ENCODE measurements at regions not wholly inside any gene's neighbourhood (a gene's known extent, or its start where the extent isn't known, plus 50 kb on each side); places are given as distances from the start of the nearest gene placed in this dataset.

DNA sequence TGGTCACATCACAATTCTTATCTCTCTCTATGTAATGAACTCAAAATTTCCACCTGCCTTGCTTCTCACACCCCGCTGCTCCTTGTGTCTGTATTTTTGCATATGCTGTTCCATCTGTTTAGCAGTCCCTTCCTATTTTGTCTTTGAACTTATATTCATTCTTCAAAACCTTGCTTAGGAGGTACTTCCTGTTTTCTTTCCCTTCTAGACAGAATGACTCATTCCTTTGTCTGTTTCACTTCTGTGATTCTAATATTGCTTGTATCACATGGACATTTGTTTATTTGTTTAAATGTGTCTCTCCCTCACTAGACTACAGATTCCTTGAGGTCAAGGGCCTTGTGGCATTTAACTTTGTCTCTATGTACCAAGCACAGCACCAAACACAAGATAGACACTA is 424.2 kb downstream of the ETNK1 start:
- Histone ChIP-seq H3K27ac (ENCODE audit: low read depth, low read length) (no peak overlapping the region), H4K20me1 (ENCODE audit: low read depth, low read length) (no peaks in the 10 kb centered on the region), H3K4me3 (ENCODE audit: insufficient read depth, low read length, poor library complexity, severe bottlenecking) (no peak overlapping the region), H3K4me2 (ENCODE audit: low read depth, low read length, poor library complexity, severe bottlenecking) (no peak overlapping the region), H3K27me3 (ENCODE audit: low read length) (no peaks in the 10 kb centered on the region; the same call in 1 of the 2 replicates), H3K36me3 (ENCODE audit: low read length) (no peaks in the 10 kb centered on the region), H3F3A (ENCODE audit: insufficient read depth) (no peaks in the 10 kb centered on the region), H2AFZ (ENCODE audit: low read depth, low read length, severe bottlenecking) (no peak overlapping the region), H3K9ac (ENCODE audit: low read length) (no peak overlapping the region), H3K9me2 (replicated peaks; ENCODE audit: insufficient read depth, low read length) (no peaks in the 10 kb centered on the region), H3K9me3 (ENCODE audit: insufficient read depth, low read length) (no peaks in the 10 kb centered on the region), H3K79me2 (ENCODE audit: insufficient read depth, low read length) (no peaks in the 10 kb centered on the region)
- TF ChIP-seq, protein P1, sequence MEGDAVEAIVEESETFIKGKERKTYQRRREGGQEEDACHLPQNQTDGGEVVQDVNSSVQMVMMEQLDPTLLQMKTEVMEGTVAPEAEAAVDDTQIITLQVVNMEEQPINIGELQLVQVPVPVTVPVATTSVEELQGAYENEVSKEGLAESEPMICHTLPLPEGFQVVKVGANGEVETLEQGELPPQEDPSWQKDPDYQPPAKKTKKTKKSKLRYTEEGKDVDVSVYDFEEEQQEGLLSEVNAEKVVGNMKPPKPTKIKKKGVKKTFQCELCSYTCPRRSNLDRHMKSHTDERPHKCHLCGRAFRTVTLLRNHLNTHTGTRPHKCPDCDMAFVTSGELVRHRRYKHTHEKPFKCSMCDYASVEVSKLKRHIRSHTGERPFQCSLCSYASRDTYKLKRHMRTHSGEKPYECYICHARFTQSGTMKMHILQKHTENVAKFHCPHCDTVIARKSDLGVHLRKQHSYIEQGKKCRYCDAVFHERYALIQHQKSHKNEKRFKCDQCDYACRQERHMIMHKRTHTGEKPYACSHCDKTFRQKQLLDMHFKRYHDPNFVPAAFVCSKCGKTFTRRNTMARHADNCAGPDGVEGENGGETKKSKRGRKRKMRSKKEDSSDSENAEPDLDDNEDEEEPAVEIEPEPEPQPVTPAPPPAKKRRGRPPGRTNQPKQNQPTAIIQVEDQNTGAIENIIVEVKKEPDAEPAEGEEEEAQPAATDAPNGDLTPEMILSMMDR (IDR thresholded peaks at IDR 0.05; ENCODE audit: insufficient read depth, low read length, poor library complexity, severe bottlenecking): no peak
- TF ChIP-seq EZH2phosphoT487 (conservative IDR thresholded peaks at IDR 0.05; ENCODE audit: low read length): no peak

- H3K27ac ChIP-seq (ENCODE audit: low read depth, low read length): no peak overlapping the region
- no peak overlapping the region for H2AFZ ChIP-seq (ENCODE audit: low read depth, low read length, severe bottlenecking)
- H3F3A ChIP-seq (ENCODE audit: insufficient read depth): no peaks in the 10 kb centered on the region
- no peaks in the 10 kb centered on the region for H3K9me2 ChIP-seq (replicated peaks; ENCODE audit: insufficient read depth, low read length)
- no peak overlapping the region for H3K9ac ChIP-seq (ENCODE audit: low read length)
- no peaks in the 10 kb centered on the region for H3K9me3 ChIP-seq (ENCODE audit: insufficient read depth, low read length)
- no peaks in the 10 kb centered on the region for H3K79me2 ChIP-seq (ENCODE audit: insufficient read depth, low read length)
- TF ChIP-seq EZH2phosphoT487 (conservative IDR thresholded peaks at IDR 0.05; ENCODE audit: low read length): no peak
- TF ChIP-seq, protein P1 (IDR thresholded peaks at IDR 0.05; ENCODE audit: insufficient read depth, low read length, poor library complexity, severe bottlenecking): peak; percentile 22
- no peak overlapping the region for H3K4me3 ChIP-seq (ENCODE audit: insufficient read depth, low read length, poor library complexity, severe bottlenecking)
- no peaks in the 10 kb centered on the region for H3K27me3 ChIP-seq (ENCODE audit: low read length)
- no peaks in the 10 kb centered on the region for H3K36me3 ChIP-seq (ENCODE audit: low read length)
- no peak overlapping the region for H3K4me2 ChIP-seq (ENCODE audit: low read depth, low read length, poor library complexity, severe bottlenecking)
- no peaks in the 10 kb centered on the region for H4K20me1 ChIP-seq (ENCODE audit: low read depth, low read length)
Observed at GRCh38 chr12:23055004-23055403, 430.0 kb downstream of the ETNK1 start.

DNA sequence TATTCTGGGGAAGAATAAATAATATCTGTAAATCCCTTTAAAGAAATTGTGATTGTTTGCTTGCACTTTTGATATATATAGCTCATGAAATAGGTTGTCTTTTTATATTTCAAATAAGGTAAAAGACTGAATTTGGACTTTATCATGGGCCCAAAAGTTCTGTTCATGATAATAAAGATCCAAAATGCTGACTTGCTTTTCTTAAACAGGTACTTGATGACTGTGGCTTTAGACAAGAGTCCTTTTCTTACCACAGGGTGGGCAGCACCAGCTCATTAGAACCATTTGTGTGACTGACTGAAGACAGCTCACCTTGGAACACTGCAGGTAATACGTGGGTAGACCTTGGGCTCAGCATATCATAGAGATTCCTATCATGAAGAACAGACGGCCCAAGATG is 432.6 kb downstream of the ETNK1 start:
- no peaks in the 10 kb centered on the region for H3K9me2 ChIP-seq (replicated peaks; ENCODE audit: insufficient read depth, low read length)

More for the DNA sequence above, 432.6 kb downstream of the ETNK1 start:
- Histone ChIP-seq H3K27ac (ENCODE audit: low read depth, low read length) (no peak overlapping the region), H3K79me2 (ENCODE audit: insufficient read depth, low read length) (no peaks in the 10 kb centered on the region), H3K9me3 (ENCODE audit: insufficient read depth, low read length) (no peaks in the 10 kb centered on the region), H3K4me2 (ENCODE audit: low read depth, low read length, poor library complexity, severe bottlenecking) (no peak overlapping the region), H3K4me3 (ENCODE audit: insufficient read depth, low read length, poor library complexity, severe bottlenecking) (no peak overlapping the region), H3K27me3 (ENCODE audit: low read length) (no peaks in the 10 kb centered on the region), H4K20me1 (ENCODE audit: low read depth, low read length) (no peaks in the 10 kb centered on the region), H3K36me3 (ENCODE audit: low read length) (no peaks in the 10 kb centered on the region), H2AFZ (ENCODE audit: low read depth, low read length, severe bottlenecking) (no peak overlapping the region), H3K9ac (ENCODE audit: low read length) (no peak overlapping the region), H3F3A (ENCODE audit: insufficient read depth) (no peaks in the 10 kb centered on the region)
- TF ChIP-seq EZH2phosphoT487 (conservative IDR thresholded peaks at IDR 0.05; ENCODE audit: low read length): no peak
- TF ChIP-seq, protein P1 (IDR thresholded peaks at IDR 0.05; ENCODE audit: insufficient read depth, low read length, poor library complexity, severe bottlenecking): no peak
